GM12873 (cell line): ENCODE measurements at regions not wholly inside any gene's neighbourhood (a gene's known extent, or its start where the extent isn't known, plus 50 kb on each side); places are given as distances from the start of the nearest gene placed in this dataset.

ENCODE experiments used
- TF ChIP-seq, protein P1 (sequence below): IDR thresholded peaks from 2 replicates; pipeline ENCODE4 v1.5.1; 2012; ENCODE audit warnings: low read depth, mild to moderate bottlenecking, moderate library complexity, low read length, control low read depth; ENCODE audit not compliant: insufficient read depth; ENCODE audit errors: missing control alignments

DNA sequence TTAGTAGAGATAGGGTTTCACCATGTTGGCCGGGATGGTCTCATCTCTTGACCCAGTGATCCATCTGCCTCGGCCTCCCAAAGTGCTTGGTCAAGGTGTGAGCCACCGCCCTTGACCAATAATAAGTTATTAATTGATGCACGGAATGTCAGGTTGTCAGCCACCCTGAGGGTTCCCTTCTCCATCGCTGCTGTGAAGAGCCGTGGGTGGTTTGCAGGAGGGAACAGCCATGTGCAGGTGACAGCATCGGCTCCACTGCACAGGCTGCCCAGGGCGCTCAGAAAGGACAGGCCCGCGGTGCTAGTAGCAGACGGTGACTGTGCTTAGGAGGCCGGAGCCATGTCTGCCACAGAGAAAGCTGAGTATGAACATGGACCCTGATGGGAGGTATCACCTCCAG lies 814.0 kb downstream of the BRD1 start:
- TF ChIP-seq, protein P1, sequence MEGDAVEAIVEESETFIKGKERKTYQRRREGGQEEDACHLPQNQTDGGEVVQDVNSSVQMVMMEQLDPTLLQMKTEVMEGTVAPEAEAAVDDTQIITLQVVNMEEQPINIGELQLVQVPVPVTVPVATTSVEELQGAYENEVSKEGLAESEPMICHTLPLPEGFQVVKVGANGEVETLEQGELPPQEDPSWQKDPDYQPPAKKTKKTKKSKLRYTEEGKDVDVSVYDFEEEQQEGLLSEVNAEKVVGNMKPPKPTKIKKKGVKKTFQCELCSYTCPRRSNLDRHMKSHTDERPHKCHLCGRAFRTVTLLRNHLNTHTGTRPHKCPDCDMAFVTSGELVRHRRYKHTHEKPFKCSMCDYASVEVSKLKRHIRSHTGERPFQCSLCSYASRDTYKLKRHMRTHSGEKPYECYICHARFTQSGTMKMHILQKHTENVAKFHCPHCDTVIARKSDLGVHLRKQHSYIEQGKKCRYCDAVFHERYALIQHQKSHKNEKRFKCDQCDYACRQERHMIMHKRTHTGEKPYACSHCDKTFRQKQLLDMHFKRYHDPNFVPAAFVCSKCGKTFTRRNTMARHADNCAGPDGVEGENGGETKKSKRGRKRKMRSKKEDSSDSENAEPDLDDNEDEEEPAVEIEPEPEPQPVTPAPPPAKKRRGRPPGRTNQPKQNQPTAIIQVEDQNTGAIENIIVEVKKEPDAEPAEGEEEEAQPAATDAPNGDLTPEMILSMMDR: no peak

DNA sequence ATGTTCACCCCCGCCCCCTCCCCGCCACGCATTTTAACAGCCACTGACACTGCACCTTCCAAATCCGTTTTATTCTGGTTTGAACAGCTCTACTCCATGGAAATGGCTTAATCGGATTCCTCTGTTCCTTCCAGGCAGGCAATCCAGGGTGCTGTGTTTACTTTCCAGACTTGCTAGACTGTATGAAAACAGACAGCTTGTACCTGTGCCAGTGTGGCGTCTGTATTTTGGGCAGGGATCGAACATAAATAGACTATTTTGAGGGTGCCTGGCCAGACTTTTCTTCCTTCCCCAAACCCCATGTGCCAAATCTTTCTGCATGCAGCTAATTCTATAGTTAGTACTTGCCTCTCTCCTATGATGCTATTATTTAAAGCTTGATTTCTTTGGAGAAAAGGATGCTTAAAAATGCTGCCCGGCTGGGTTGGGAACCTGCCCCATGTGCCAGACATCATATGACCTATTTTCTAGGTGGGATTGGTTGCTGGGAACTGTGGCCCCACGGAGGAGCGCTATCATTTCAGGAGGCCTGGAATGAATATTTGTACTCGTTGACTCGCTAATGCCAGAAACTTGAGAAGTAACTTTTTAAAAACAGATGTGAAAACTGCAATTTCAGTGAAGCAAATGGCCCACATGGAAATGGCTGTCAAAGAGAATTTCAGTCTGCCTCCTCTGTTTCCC lies 814.8 kb downstream of the BRD1 start:
- TF ChIP-seq, protein P1: no peak

DNA sequence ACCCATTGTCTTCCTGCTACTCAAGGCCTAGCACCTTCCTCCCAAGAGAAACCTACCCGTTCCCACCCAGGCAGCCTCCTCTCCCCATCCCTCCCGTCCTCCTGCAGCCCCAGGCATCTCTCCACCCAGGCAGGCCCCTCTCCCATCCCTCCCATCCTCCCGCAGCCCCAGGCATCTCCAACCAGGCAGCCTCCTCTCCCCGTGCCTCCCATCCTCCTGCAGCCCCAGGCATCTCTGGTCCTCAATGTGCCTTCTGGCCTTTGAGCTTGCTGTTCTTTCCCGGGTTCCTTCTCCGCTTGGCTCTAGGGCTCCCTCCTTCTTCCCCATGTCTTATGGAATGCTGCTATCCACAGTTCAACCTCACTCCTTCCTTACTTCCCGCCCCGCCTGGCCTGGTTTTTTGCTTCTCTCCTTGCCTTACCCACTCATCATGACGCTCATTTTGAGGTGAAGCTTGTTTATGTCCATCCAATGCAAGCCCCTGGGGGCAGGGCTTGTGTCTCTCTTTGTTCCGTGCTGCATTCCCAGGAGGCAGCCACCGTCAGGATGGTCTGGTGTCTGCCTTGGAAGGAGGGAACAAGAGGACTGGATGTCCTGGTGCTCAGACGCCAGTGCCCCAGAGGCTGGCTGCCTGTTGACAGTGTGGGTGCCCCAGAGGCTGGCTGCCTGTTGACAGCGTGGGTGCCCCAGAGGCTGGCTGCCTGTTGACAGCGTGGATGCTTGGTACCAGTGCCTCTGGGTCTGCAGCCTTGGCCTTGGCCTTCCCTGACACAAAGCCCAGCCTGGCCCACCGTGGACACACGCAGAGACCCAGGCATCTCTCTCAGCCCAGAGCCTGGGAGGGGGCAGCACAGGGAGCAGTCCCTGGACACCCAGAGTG lies 815.7 kb downstream of the BRD1 start:
- TF ChIP-seq, protein P1: no peak

DNA sequence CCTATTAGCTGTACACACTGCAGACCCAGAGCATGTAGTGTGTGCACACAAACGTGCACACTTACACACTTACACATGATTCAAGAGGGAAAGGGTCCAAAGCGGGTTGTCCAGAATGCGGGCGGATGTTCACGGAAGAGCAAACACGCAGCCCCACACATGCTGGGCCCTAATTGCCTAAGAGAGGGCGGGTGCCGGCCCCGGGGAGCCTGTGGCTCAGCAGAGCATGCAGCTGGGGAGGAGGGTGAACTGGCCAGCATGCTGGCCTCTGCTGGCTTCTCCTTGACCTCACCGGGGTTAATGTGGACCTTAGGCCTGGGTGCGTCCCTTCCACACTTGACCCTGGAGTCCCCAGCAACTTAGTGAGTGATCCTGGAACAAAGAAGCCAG lies 816.3 kb downstream of the BRD1 start:
- TF ChIP-seq, protein P1: no peak

DNA sequence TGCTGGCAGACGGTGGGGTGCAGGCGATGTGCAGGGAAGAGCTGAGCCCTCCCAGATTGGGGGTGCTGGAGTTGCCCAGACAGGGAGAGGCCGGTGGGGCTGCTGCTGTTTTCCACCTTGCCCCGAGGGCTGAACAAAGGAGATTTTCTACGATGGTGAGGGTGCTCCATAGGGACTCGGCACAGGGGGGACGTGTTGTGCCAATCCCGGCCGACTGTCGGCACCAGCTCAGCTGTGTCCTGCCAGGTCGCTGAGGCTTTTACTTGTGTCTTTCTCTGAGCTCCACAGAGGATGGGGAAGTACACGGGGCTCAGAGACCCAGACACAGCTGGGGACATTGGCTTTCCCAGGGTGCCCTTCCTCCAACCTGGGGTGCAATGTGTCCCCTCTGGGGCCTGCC lies 816.8 kb downstream of the BRD1 start:
- TF ChIP-seq, protein P1: no peak

DNA sequence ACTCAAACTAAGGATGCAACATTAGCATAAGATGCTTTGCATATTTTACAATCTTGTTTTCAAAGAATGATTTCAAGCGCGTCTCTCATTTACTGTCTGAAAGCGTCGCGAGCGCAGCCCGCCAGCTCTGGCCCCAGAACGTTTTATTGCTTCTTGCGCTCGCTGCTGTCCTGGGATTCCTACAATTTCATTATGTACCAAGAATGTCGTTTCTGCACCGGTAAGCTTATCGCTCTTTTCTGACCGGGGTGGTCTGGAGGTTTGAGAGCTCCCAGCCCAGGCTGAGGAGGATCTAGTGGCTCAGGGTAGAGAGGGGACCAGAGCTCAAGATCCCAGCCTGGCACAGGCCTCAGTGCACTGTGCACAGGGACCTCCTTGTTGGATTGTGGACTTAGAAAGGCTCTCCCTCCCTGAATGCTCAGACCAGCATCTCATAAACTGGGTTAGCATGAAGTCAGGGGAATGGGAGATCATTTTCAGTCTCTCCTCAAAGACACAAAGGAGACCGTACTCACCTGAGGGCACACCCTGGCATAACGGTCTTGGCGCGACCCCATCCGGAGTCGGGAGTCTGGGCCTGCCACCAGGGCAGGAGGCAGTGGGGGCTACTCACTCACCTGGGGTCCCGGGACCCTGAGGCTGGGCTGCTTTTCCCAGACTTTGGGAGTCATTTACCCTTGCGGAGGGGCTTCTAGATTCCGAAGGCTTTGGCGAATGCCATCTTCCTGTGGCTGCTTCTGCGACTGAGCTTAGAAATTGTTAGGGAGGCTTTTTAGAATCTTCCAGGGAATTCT lies 817.4 kb downstream of the BRD1 start:
- TF ChIP-seq, protein P1: no peak
